ENCODE measurements at regions not wholly inside any gene's neighbourhood (a gene's known extent, or its start where the extent isn't known, plus 50 kb on each side); places are given as distances from the start of the nearest gene placed in this dataset.

DNA sequence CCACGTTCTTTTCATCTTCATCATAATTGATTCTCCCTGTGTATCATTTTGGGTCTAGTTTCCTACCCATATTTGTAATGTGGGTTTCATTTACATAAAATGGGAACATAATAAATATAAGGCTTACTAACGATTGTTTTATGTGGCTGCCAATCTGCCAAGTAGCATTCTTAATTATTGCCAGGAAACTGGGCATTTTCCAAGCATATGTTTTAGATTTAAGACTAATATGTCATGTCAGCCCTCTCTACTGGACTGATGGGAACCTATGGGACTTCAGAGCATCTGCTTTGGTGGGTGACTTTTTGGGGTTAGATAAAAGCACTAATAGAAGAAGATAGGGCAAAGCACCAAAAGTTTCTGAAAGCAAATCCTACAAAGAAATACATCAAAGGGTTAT is 157.5 kb downstream of the TBX18 start (continued):
- TF ChIP-seq ZSCAN21 (CRISPR knock-in tag; IDR thresholded peaks at IDR 0.05; ENCODE audit: borderline replicate concordance) = no peak
- no peak for TF ChIP-seq JUND (CRISPR knock-in tag; IDR thresholded peaks at IDR 0.05)
- TF ChIP-seq, protein P1, sequence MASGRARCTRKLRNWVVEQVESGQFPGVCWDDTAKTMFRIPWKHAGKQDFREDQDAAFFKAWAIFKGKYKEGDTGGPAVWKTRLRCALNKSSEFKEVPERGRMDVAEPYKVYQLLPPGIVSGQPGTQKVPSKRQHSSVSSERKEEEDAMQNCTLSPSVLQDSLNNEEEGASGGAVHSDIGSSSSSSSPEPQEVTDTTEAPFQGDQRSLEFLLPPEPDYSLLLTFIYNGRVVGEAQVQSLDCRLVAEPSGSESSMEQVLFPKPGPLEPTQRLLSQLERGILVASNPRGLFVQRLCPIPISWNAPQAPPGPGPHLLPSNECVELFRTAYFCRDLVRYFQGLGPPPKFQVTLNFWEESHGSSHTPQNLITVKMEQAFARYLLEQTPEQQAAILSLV (CRISPR knock-in tag; IDR thresholded peaks at IDR 0.05; ENCODE audit: borderline replicate concordance) = no peak
- no peak for TF ChIP-seq ZNF292 (CRISPR knock-in tag; IDR thresholded peaks at IDR 0.05; ENCODE audit: borderline replicate concordance, low read depth)
- no peak for TF ChIP-seq BRD4 (CRISPR knock-in tag; IDR thresholded peaks at IDR 0.05)
- TF ChIP-seq, protein P2, sequence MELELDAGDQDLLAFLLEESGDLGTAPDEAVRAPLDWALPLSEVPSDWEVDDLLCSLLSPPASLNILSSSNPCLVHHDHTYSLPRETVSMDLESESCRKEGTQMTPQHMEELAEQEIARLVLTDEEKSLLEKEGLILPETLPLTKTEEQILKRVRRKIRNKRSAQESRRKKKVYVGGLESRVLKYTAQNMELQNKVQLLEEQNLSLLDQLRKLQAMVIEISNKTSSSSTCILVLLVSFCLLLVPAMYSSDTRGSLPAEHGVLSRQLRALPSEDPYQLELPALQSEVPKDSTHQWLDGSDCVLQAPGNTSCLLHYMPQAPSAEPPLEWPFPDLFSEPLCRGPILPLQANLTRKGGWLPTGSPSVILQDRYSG (CRISPR knock-in tag; IDR thresholded peaks at IDR 0.05) = no peak

DNA sequence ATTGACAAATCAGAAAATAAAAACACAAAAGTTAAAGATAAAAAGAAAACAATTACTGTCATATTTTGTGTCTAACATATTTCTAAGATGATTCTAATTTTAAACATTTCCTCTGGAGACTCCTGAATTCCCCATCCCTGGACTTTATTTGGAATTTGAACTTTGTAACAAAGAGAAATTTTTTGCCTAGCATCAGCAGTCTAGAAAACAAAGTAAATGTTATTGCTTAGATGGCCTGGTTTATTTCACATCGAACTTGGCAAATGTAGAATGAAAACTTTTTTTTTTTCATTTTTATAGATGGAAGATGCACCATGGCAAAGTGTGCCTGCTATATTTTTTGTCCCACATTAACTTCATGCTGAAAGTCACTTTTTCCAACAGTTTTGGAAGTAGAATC is 159.1 kb downstream of the TBX18 start:
- 4% methylated on average over 1 of the region's 1 CpG for WGBS (ENCODE audit: low lambda C conversion rate)
- ATAC-seq (no peak), DNase-seq (ENCODE audit: low spot score) (no peak), FAIRE-seq (no peak)
- Histone ChIP-seq H3K79me2 (ENCODE audit: insufficient read depth, low read length) (no peaks in the 10 kb centered on the region), H3K4me1 (ENCODE audit: insufficient read depth, low read length) (no peaks in the 10 kb centered on the region), H4K20me1 (ENCODE audit: insufficient read depth, low read length) (no peaks in the 10 kb centered on the region), H3K36me3 (replicated peaks in 1 of 2; ENCODE audit: control insufficient read depth in 1 of 2, insufficient read depth in 2 of 2, low read length in 2 of 2) (no peaks in the 10 kb centered on the region), H3K27me3 (ENCODE audit: control insufficient read depth in 1 of 2, insufficient read depth in 2 of 2, low read length in 2 of 2) (no peaks in the 10 kb centered on the region), H2AFZ (ENCODE audit: low read length) (no peak overlapping the region), H3K4me2 (ENCODE audit: low read depth, low read length) (no peak overlapping the region), H3K4me3 (replicated peaks in 1 of 3; ENCODE audit: insufficient read depth in 1 of 3, low read depth in 2 of 3, low read length in 3 of 3) (no peak overlapping the region), H3K9me3 (ENCODE audit: low read length) (peaks cover 4% of the 10 kb centered on the region; the same call in 1 of the 2 replicates), H3K27ac (ENCODE audit: extremely low read length, insufficient read depth, low read length) (no peak overlapping the region), H3K9ac (ENCODE audit: insufficient read depth, low read depth, low read length) (no peak overlapping the region)
- in situ Hi-C loops (cut with HindIII; ENCODE audit: extremely low pct_ligation_motif_present, low pct_unique_long_range_greater_than_20kb) = no loop called here
- intact Hi-C loops (cut with micrococcal nuclease; ENCODE audit: unreplicated experiment) = no loop called here
- CTCF ChIA-PET (ENCODE audit: low intra/inter-chr PET ratio, low total read pairs) = no interaction called here
- BruUV-seq (replicated peaks) = no TSS peak
- TF ChIP-seq, protein P3, sequence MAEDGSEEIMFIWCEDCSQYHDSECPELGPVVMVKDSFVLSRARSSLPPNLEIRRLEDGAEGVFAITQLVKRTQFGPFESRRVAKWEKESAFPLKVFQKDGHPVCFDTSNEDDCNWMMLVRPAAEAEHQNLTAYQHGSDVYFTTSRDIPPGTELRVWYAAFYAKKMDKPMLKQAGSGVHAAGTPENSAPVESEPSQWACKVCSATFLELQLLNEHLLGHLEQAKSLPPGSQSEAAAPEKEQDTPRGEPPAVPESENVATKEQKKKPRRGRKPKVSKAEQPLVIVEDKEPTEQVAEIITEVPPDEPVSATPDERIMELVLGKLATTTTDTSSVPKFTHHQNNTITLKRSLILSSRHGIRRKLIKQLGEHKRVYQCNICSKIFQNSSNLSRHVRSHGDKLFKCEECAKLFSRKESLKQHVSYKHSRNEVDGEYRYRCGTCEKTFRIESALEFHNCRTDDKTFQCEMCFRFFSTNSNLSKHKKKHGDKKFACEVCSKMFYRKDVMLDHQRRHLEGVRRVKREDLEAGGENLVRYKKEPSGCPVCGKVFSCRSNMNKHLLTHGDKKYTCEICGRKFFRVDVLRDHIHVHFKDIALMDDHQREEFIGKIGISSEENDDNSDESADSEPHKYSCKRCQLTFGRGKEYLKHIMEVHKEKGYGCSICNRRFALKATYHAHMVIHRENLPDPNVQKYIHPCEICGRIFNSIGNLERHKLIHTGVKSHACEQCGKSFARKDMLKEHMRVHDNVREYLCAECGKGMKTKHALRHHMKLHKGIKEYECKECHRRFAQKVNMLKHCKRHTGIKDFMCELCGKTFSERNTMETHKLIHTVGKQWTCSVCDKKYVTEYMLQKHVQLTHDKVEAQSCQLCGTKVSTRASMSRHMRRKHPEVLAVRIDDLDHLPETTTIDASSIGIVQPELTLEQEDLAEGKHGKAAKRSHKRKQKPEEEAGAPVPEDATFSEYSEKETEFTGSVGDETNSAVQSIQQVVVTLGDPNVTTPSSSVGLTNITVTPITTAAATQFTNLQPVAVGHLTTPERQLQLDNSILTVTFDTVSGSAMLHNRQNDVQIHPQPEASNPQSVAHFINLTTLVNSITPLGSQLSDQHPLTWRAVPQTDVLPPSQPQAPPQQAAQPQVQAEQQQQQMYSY (CRISPR knock-in tag; IDR thresholded peaks at IDR 0.05) = no peak
- TF ChIP-seq SMYD3 (CRISPR knock-in tag; IDR thresholded peaks at IDR 0.05) (no peak), TBL1XR1 (IDR thresholded peaks at IDR 0.05; ENCODE audit: borderline replicate concordance, low read length, partially characterized antibody) (no peak), ZNF766 (CRISPR knock-in tag; IDR thresholded peaks at IDR 0.05; ENCODE audit: borderline replicate concordance) (no peak)
- POLR2A ChIA-PET = no interaction called here
